H1 (cell line): ENCODE measurements at regions not wholly inside any gene's neighbourhood (a gene's known extent, or its start where the extent isn't known, plus 50 kb on each side); places are given as distances from the start of the nearest gene placed in this dataset.

ENCODE experiments used
- CTCF ChIA-PET: fragments of 300-600 bp; sonication (Branson Sonifier 250); formaldehyde crosslinking; loops from one replicate; lab custom pipeline; 2021; ENCODE audit not compliant: partially characterized antibody; lab: Charles Lee
- POLR2A ChIA-PET: fragments of 300-600 bp; sonication (Branson Sonifier 250); formaldehyde crosslinking; loops from one replicate; lab custom pipeline; 2021; ENCODE audit warnings: inconsistent platforms; ENCODE audit not compliant: partially characterized antibody; lab: Charles Lee
- DNase-seq, 2 experiments: peaks; one replicate each; pipeline versions ENCODE4 v3.0.0 to v3.0.0-alpha.2; 2010 to 2022; ENCODE audit warnings: low spot score in 2 of 2, low read depth in 1 of 2, mixed read lengths in 1 of 2
- FAIRE-seq: peaks from 2 replicates; lab custom pipeline; 2011; peaks lifted over from hg19 to GRCh38; lab: Jason Lieb, UNC
- H2AFZ ChIP-seq: 2 replicates; pipeline ENCODE4 v1.8.1; 2012; ENCODE audit warnings: low read length, inconsistent platforms
- H2AK5ac ChIP-seq: 2 replicates; pipeline ENCODE4 v1.6.1; 2013; ENCODE audit warnings: low read depth, low read length
- H2BK120ac ChIP-seq: replicated peaks from 2 replicates; pipeline ENCODE3; 2013; ENCODE audit warnings: low read depth, low read length, inconsistent platforms
- H2BK12ac ChIP-seq: 2 replicates; pipeline ENCODE4 v1.6.1; 2013; ENCODE audit warnings: low read depth, low read length
- H2BK15ac ChIP-seq: 2 replicates; pipeline ENCODE4 v1.6.1; 2013; ENCODE audit warnings: low read length
- H2BK20ac ChIP-seq: 2 replicates; pipeline ENCODE4 v1.6.1; 2013; ENCODE audit warnings: low read length
- H2BK5ac ChIP-seq: 2 replicates; pipeline ENCODE4 v1.6.1; 2013; ENCODE audit warnings: low read depth, low read length
- H3K14ac ChIP-seq: 2 replicates; pipeline ENCODE4 v1.6.1; 2013; ENCODE audit warnings: inconsistent platforms; ENCODE audit not compliant: insufficient read length
- H3K18ac ChIP-seq: 2 replicates; pipeline ENCODE4 v1.6.1; 2013; ENCODE audit warnings: low read length; ENCODE audit errors: extremely low read depth
- H3K23ac ChIP-seq: 2 replicates; pipeline ENCODE4 v1.6.1; 2013; ENCODE audit warnings: inconsistent platforms; ENCODE audit not compliant: insufficient read length
- H3K23me2 ChIP-seq: 2 replicates; pipeline ENCODE4 v1.6.1; 2013; ENCODE audit warnings: low read depth, low read length
- H3K27ac ChIP-seq: 2 replicates; pipeline ENCODE4 v1.6.1; 2011; ENCODE audit warnings: low read depth, low read length, inconsistent platforms
- H3K27me3 ChIP-seq, 4 experiments: replicated peaks in 1 of 4; 1 replicate in 1 of 4; 2 replicates in 3 of 4; pipeline versions ENCODE4 v1.6.1 to v1.8.1; 2011 to 2013; ENCODE audit warnings: low read length in 3 of 4, mild to moderate bottlenecking in 3 of 4, inconsistent platforms in 2 of 4, mixed read lengths in 2 of 4, moderate library complexity in 1 of 4; ENCODE audit not compliant: control insufficient read depth in 3 of 4, insufficient read depth in 3 of 4; ENCODE audit errors: extremely low read depth in 1 of 4
- H3K36me3 ChIP-seq, 4 experiments: 2 replicates each; pipeline versions ENCODE4 v1.6.1 to v1.8.1; 2011 to 2013; ENCODE audit warnings: mild to moderate bottlenecking in 4 of 4, low read length in 3 of 4, moderate library complexity in 2 of 4, control low read depth in 1 of 4, inconsistent platforms in 1 of 4; ENCODE audit not compliant: insufficient read depth in 4 of 4, control insufficient read depth in 2 of 4
- H3K4ac ChIP-seq: replicated peaks from 2 replicates; pipeline ENCODE3; 2013; ENCODE audit warnings: low read length, low read depth, mixed read lengths, inconsistent platforms; ENCODE audit not compliant: insufficient read length
- H3K4me1 ChIP-seq, 4 experiments: replicated peaks in 1 of 4; 1 replicate in 1 of 4; 2 replicates in 3 of 4; pipeline versions ENCODE4 v1.6.1 to v1.8.1; 2011 to 2013; ENCODE audit warnings: low read length in 3 of 4, inconsistent platforms in 2 of 4, mixed read lengths in 1 of 4; ENCODE audit not compliant: insufficient read depth in 4 of 4, control insufficient read depth in 3 of 4
- H3K4me2 ChIP-seq, 2 experiments: 2 replicates each; pipeline versions ENCODE4 v1.6.1 to v1.8.1; 2011 to 2013; ENCODE audit warnings: low read depth in 2 of 2, low read length in 2 of 2, control low read depth in 1 of 2, inconsistent platforms in 1 of 2, mild to moderate bottlenecking in 1 of 2; ENCODE audit not compliant: insufficient read depth in 1 of 2
- H3K4me3 ChIP-seq, 4 experiments: fragments of 200-600, 300-600 bp in 1 of 4; sonication (generic), shearing (Covaris generic), sonication (Bioruptor Twin) in 1 of 4; 2 replicates each; pipeline versions ENCODE4 v1.5.1 to v1.8.1; 2011 to 2016; ENCODE audit warnings: low read length in 4 of 4, low read depth in 3 of 4, control low read depth in 2 of 4, inconsistent platforms in 2 of 4, mild to moderate bottlenecking in 2 of 4, mixed read lengths in 1 of 4, moderate library complexity in 1 of 4; ENCODE audit not compliant: insufficient read depth in 2 of 4; ENCODE audit errors: extremely low read depth in 1 of 4
- H3K56ac ChIP-seq: replicated peaks from 2 replicates; pipeline ENCODE3; 2013; ENCODE audit warnings: low read depth, mild to moderate bottlenecking, mixed read lengths, low read length, inconsistent platforms; ENCODE audit not compliant: insufficient read length
- H3K79me1 ChIP-seq: 2 replicates; pipeline ENCODE4 v1.6.1; 2013; ENCODE audit warnings: low read depth, low read length, control low read depth
- H3K79me2 ChIP-seq, 2 experiments: 2 replicates each; pipeline versions ENCODE4 v1.6.1 to v1.8.1; 2012 to 2013; ENCODE audit warnings: low read length in 2 of 2, mild to moderate bottlenecking in 2 of 2, inconsistent platforms in 1 of 2; ENCODE audit not compliant: insufficient read depth in 2 of 2, control insufficient read depth in 1 of 2
- H3K9ac ChIP-seq, 4 experiments: replicated peaks in 1 of 4; 1 replicate in 1 of 4; 2 replicates in 3 of 4; pipeline versions ENCODE4 v1.6.1 to v1.8.1; 2011 to 2013; ENCODE audit warnings: low read depth in 3 of 4, low read length in 3 of 4, control low read depth in 2 of 4, mild to moderate bottlenecking in 2 of 4, moderate library complexity in 2 of 4, inconsistent platforms in 1 of 4; ENCODE audit errors: extremely low read depth in 1 of 4
- H3K9me3 ChIP-seq, 2 experiments: 2 replicates each; pipeline versions ENCODE4 v1.6.1 to v1.8.1; 2012 to 2013; ENCODE audit warnings: mild to moderate bottlenecking in 2 of 2, moderate library complexity in 2 of 2, control low read depth in 1 of 2, inconsistent platforms in 1 of 2, low read depth in 1 of 2, low read length in 1 of 2, mixed read lengths in 1 of 2; ENCODE audit not compliant: insufficient read depth in 2 of 2
- H4K20me1 ChIP-seq, 2 experiments: replicated peaks in 1 of 2; 2 replicates each; pipeline versions ENCODE3 to v1.8.1; 2011 to 2013; ENCODE audit warnings: inconsistent platforms in 2 of 2, low read length in 2 of 2, mild to moderate bottlenecking in 1 of 2; ENCODE audit not compliant: insufficient read depth in 2 of 2, control insufficient read depth in 1 of 2
- H4K5ac ChIP-seq: 2 replicates; pipeline ENCODE4 v1.6.1; 2013; ENCODE audit warnings: low read length, low read depth, mixed read lengths, inconsistent platforms; ENCODE audit not compliant: insufficient read length
- H4K8ac ChIP-seq: 2 replicates; pipeline ENCODE4 v1.8.0; 2013; ENCODE audit warnings: mild to moderate bottlenecking, moderate library complexity, low read length, inconsistent platforms; ENCODE audit not compliant: insufficient read depth; ENCODE audit errors: extremely low read depth
- H4K91ac ChIP-seq: replicated peaks from 2 replicates; pipeline ENCODE3; 2013; ENCODE audit warnings: low read length, mixed read lengths, inconsistent platforms; ENCODE audit not compliant: insufficient read length
- MAX ChIP-seq: IDR thresholded peaks from 2 replicates; pipeline ENCODE4 v1.6.1; 2012; ENCODE audit warnings: inconsistent platforms
- WGBS, 2 experiments: shearing (Covaris generic) in 1 of 2; methylation state at CpG; one replicate each; pipeline versions ENCODE4 v1.1.6 to v1.1.7; 2013 to 2015; ENCODE audit warnings: low lambda C conversion rate in 2 of 2, mixed read lengths in 2 of 2, inconsistent platforms in 1 of 2, low coverage in 1 of 2, missing lambda C conversion rate in 1 of 2; ENCODE audit not compliant: insufficient replicate concordance in 2 of 2, insufficient coverage in 1 of 2, insufficient read length in 1 of 2; ENCODE audit errors: extremely low coverage in 1 of 2, missing lambda C conversion rate in 1 of 2; 5-methylcytosine and 5-hydroxymethylcytosine counted together

- Histone ChIP-seq H3K18ac (no peak overlapping the region), H4K20me1 (no peaks in the 10 kb centered on the region), H3K27me3 (no peaks in the 10 kb centered on the region), H2AFZ (no peak overlapping the region), H4K91ac (no peak overlapping the region)
- 81% methylated on average over 1 of the region's 1 CpG; no CpG with 5 or more reads in 1 of the 2 experiments for WGBS, 2 experiments
- no peak for TF ChIP-seq MAX
- TF ChIP-seq, all 59 proteins: peak for 0
- Histone ChIP-seq H2BK20ac (no peak overlapping the region), H3K23me2 (no peaks in the 10 kb centered on the region), H3K27ac (no peak overlapping the region), H3K14ac (no peak overlapping the region), H3K79me1 (no peaks in the 10 kb centered on the region), H2BK5ac (no peak overlapping the region), H2BK15ac (no peak overlapping the region), H3K4ac (no peak overlapping the region), H3K36me3 (no peaks in the 10 kb centered on the region), H3K4me3 (no peak overlapping the region), H3K23ac (no peak overlapping the region), H3K56ac (no peak overlapping the region), H2BK120ac (no peak overlapping the region), H3K9me3 (no peaks in the 10 kb centered on the region), H3K79me2 (no peaks in the 10 kb centered on the region), H4K8ac (no peak overlapping the region), H2AK5ac (no peak overlapping the region), H3K9ac (no peak overlapping the region), H3K4me1 (no peaks in the 10 kb centered on the region), H3K4me2 (no peak overlapping the region), H4K5ac (no peak overlapping the region), H2BK12ac (no peak overlapping the region)
- ChIA-PET POLR2A (no interaction called here), CTCF (interaction anchor here (0.9 kb wide), 1 partner anchor 330 kb away, joined by 3 read pairs; no protein-coding TSS in a partner anchor)
- DNase-seq (no peak), FAIRE-seq (no peak)
Observed at GRCh38 chr9:107942291-107942690, 452.7 kb upstream of the KLF4 start.
